ENCODE measurements at regions not wholly inside any gene's neighbourhood (a gene's known extent, or its start where the extent isn't known, plus 50 kb on each side); places are given as distances from the start of the nearest gene placed in this dataset.

GRCh38 chr21:38980416-38981313, 174.9 kb downstream of the ETS2 start:
- no peak for DNase-seq

GRCh38 chr21:38979271-38980121, 173.8 kb downstream of the ETS2 start:
- peak; percentile 80 for DNase-seq

- DNase-seq, result no peak
These were observed 171.2 kb downstream of the ETS2 start for GRCh38 chr21:38976900-38977299.

GRCh38 chr21:38973552-38973951, 167.8 kb downstream of the ETS2 start:
- DNase-seq, result no peak

- DNase-seq, result no peak
These were observed 166.3 kb downstream of the ETS2 start for GRCh38 chr21:38972078-38972477.

- DNase-seq, result no peak
These were observed 165.0 kb downstream of the ETS2 start for GRCh38 chr21:38970765-38971164.

- no peak for DNase-seq
These were observed 163.3 kb downstream of the ETS2 start for GRCh38 chr21:38968887-38969543.

- DNase-seq, result no peak
These were observed 160.3 kb downstream of the ETS2 start for GRCh38 chr21:38965910-38966504.

DNA sequence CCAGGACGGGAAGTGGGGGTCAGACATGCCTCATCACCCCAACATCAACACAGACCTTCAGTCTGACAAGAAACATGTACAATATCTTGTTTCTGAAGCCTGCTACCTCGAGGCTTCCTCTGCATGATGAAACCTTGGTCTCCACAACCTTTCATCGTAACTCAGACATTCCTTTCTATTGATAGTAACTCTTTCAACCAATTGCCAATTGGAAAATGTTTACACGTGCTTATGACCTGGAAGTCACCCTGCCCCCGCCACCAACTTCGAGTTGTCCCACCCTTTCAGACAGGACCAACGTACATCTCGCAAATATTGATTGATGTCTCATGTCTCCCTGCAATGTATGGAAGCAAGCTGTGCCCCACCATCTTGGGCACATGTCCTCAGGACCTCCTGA, 159.5 kb downstream of the ETS2 start:
- peak; percentile 72 for DNase-seq

DNA sequence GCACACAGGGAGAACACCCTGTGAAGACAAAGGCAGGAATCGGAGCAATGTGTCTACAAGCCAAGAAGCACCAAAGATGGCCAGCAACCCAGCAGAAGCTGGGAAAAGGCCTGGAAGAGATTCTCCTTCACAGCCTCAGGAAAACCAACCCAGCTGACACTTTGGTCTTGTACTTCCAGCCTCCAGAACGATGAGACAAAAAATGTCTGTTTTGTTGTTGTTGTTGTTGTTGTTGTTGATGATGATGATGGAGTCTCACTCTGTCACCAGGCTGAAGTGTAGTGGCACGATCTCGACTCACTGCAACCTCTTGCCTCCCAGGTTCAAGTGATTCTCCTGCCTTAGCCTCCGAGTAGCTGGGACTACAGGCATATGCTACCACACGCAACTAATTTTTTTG, 157.3 kb downstream of the ETS2 start:
- DNase-seq, result no peak

GRCh38 chr21:38960251-38960650, 154.5 kb downstream of the ETS2 start:
- no peak for DNase-seq

DNA sequence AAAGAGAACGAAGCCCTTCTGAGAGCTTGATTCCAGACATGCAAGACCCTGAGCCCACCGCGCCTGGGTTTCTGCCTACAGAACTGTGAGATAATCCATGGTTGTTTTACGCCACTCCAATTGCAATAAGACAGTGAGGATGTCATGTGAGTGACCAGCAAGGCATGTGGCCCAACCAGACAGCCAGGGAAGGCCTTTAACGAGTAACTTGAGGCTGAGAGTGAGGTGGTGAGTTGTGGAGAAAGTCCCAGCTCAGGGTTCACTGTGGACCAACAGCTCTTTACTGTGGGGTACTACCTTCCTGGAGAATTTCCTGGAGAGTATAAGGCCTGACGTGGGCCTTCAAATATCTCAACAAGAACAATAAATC, 153.9 kb downstream of the ETS2 start:
- DNase-seq, result no peak

GRCh38 chr21:38958940-38959691, 153.4 kb downstream of the ETS2 start:
- peak; percentile 91 for DNase-seq

DNA sequence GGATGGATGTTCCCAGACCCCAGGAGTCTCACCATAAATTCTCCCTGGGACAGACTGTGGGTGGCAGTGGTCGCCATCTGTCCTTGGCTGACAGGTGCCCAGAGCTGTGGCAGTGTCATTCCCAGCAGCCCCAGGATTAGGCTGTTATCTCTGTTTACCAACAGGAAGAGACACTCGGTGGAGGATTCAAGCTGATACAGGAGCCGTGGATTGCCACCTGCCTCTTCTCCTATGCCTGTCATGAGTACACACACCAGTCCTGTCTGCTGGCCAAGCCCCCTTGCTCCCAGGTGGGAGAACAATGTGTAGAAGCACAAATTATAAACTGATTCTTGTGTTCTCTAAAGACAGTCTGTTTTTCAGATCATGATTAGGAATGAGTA, 152.6 kb downstream of the ETS2 start:
- DNase-seq, result no peak

DNA sequence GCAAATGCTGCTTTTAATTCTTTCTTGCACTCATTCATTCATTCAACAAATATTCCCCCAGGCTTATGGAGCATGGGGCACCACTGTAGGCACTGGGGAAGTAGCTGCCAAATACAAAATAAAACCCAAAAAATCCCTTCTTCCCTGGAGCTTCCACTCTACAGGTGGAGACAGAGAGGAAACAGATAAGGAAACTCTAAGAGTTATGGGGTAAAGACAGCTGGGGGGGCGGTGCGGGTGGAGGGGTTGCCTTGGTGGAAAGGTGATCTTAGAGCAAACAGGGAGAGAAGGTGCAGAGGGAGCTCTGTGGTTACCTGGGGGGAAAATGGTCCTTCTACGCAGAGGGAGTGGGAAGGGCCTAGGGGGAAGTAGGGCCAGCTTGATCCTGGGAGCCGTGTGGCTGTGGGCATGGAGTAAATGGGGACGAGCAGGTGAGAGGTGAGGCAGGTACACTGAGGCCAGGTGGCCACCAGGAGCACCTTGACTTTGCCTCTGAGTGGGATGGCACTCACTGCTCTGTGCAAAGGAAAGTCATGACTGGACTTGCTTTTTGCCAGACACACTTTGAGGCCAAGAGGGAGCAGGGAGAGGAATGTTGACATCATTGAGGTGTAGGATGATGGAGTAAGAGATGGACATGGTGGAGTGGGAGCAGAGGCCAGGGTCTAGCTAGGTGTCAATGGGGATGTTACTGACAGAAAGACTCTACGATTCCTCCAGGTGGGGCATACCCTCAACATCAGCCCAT, 152.0 kb downstream of the ETS2 start:
- DNase-seq, result no peak

- peak; percentile 48 for DNase-seq
These were observed 151.3 kb downstream of the ETS2 start for GRCh38 chr21:38956856-38957571.

DNA sequence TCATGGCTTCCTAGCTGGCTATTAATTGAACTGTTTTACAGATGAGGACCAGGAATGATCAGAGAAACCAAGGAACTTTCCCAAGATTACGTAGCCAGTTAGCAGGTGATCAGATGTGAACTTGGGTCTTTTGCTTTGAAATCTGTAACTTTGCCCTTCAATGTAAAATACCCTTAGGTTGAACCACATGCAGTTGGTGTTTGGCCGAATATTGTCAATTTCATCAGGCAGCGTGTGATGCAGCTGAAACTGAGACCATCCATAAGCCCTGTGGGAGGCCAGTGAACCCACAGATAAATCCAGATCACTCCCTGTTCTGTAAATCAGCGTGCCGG, 150.8 kb downstream of the ETS2 start:
- DNase-seq, result no peak

GRCh38 chr21:38956007-38956406, 150.3 kb downstream of the ETS2 start:
- no peak for DNase-seq

- DNase-seq, result peak; percentile 74
These were observed 149.8 kb downstream of the ETS2 start for GRCh38 chr21:38955495-38955894.

GRCh38 chr21:38954588-38955004, 148.9 kb downstream of the ETS2 start:
- no peak for DNase-seq

- DNase-seq, result no peak
These were observed 147.8 kb downstream of the ETS2 start for GRCh38 chr21:38953516-38953915.
